ENCODE measurements at regions not wholly inside any gene's neighbourhood (a gene's known extent, or its start where the extent isn't known, plus 50 kb on each side); places are given as distances from the start of the nearest gene placed in this dataset.

GRCh38 chr11:32184041-32184722 is 93.3 kb downstream of the RCN1 start:
- TF ChIP-seq CTCF (IDR thresholded peaks at IDR 0.05) (no peak), POLR2A (IDR thresholded peaks at IDR 0.05) (no peak)
